ENCODE measurements at regions not wholly inside any gene's neighbourhood (a gene's known extent, or its start where the extent isn't known, plus 50 kb on each side); places are given as distances from the start of the nearest gene placed in this dataset.

DNA sequence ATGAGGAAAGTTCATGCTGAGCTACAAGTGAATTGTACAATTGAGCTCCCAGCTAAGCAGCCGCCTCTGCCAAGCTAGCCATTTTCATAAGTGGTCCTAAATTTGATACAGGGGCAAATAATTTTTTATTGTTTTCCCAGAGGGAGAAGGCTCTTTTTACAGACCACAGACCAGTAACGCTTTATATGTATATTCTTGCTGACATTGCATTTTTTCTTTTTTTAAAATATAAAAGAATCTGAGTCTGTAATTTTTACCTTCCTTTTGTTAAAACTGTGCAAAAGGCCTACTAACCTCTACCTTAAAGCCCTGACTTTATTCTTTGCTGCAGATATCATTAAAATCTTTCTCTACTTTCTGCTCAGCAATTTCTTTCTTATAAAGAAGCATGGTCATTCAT, 501.2 kb upstream of the INTU start:
- TF ChIP-seq POLR2A (IDR thresholded peaks at IDR 0.05) (no peak), POLR2AphosphoS5 (IDR thresholded peaks at IDR 0.05) (no peak)
- TF ChIP-seq, protein P1, sequence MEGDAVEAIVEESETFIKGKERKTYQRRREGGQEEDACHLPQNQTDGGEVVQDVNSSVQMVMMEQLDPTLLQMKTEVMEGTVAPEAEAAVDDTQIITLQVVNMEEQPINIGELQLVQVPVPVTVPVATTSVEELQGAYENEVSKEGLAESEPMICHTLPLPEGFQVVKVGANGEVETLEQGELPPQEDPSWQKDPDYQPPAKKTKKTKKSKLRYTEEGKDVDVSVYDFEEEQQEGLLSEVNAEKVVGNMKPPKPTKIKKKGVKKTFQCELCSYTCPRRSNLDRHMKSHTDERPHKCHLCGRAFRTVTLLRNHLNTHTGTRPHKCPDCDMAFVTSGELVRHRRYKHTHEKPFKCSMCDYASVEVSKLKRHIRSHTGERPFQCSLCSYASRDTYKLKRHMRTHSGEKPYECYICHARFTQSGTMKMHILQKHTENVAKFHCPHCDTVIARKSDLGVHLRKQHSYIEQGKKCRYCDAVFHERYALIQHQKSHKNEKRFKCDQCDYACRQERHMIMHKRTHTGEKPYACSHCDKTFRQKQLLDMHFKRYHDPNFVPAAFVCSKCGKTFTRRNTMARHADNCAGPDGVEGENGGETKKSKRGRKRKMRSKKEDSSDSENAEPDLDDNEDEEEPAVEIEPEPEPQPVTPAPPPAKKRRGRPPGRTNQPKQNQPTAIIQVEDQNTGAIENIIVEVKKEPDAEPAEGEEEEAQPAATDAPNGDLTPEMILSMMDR (IDR thresholded peaks at IDR 0.05), result no peak
